HEK293 (cell line): ENCODE measurements at regions not wholly inside any gene's neighbourhood (a gene's known extent, or its start where the extent isn't known, plus 50 kb on each side); places are given as distances from the start of the nearest gene placed in this dataset.

Experiments used
- CTCF ChIA-PET: fragments of 350-600 bp; formaldehyde crosslinking; extraction: SDS; loops from one replicate; lab custom pipeline; 2021; ENCODE audit warnings: antibody characterized with exemption; lab: Yijun Ruan, JAX
- POLR2A ChIA-PET: fragments of 300-600 bp; formaldehyde crosslinking; extraction: SDS; loops from one replicate; lab custom pipeline; 2020; ENCODE audit warnings: antibody characterized with exemption, inconsistent platforms; lab: Yijun Ruan, JAX
- H3K27ac ChIP-seq: fragments of 200-500 bp; sonication (Bioruptor generic); 2 replicates; pipeline ENCODE4 v1.5.1; 2014; ENCODE audit warnings: low read depth, low read length, control low read depth, inconsistent platforms; ENCODE audit errors: extremely low read depth
- H3K36me3 ChIP-seq, 2 experiments: fragments of 200-500 bp in 1 of 2; sonication (Bioruptor generic) in 1 of 2; 1 replicate in 1 of 2; 2 replicates in 1 of 2; pipeline ENCODE4 v1.5.1; 2014 to 2017; ENCODE audit warnings: inconsistent platforms in 2 of 2, low read length in 2 of 2; ENCODE audit not compliant: control insufficient read depth in 2 of 2, insufficient read depth in 1 of 2
- H3K4me1 ChIP-seq: fragments of 200-500 bp; sonication (Bioruptor generic); 2 replicates; pipeline ENCODE4 v1.5.1; 2014; ENCODE audit warnings: mild to moderate bottlenecking, low read length, inconsistent platforms; ENCODE audit not compliant: control insufficient read depth, insufficient read depth
- H3K4me3 ChIP-seq: 2 replicates; pipeline ENCODE4 v1.5.1; 2011; ENCODE audit warnings: low read depth, mild to moderate bottlenecking, control low read depth, low read length, moderate library complexity
- H3K9me3 ChIP-seq: fragments of 200-500 bp; sonication (Bioruptor generic); 2 replicates; pipeline ENCODE4 v1.5.1; 2014; ENCODE audit warnings: low read depth, low read length, inconsistent platforms; ENCODE audit not compliant: control insufficient read depth, insufficient read depth
- BCL11A ChIP-seq: fragments of 450-650 bp; formaldehyde crosslinking; IDR thresholded peaks from 2 replicates; pipeline ENCODE4 v1.5.1; 2016; ENCODE audit warnings: low read depth, missing biosample characterization, missing genetic modification characterization
- GLI4 ChIP-seq: fragments of 450-650 bp; formaldehyde crosslinking; IDR thresholded peaks from 2 replicates; pipeline ENCODE4 v1.5.1; 2016; ENCODE audit warnings: missing biosample characterization, missing genetic modification characterization
- SALL2 ChIP-seq: fragments of 450-650 bp; formaldehyde crosslinking; IDR thresholded peaks from 2 replicates; pipeline ENCODE4 v1.5.0; 2017; ENCODE audit warnings: missing biosample characterization, mild to moderate bottlenecking, missing genetic modification characterization, borderline replicate concordance
- ZNF146 ChIP-seq: fragments of 450-650 bp; formaldehyde crosslinking; IDR thresholded peaks from 2 replicates; pipeline ENCODE4 v1.5.1; 2016; ENCODE audit warnings: missing biosample characterization, missing genetic modification characterization
- ZNF174 ChIP-seq: fragments of 450-650 bp; formaldehyde crosslinking; IDR thresholded peaks from 2 replicates; pipeline ENCODE4 v1.5.0; 2017; ENCODE audit warnings: missing biosample characterization, mild to moderate bottlenecking, missing genetic modification characterization
- ZNF175 ChIP-seq: fragments of 450-650 bp; formaldehyde crosslinking; IDR thresholded peaks from 2 replicates; pipeline ENCODE4 v1.5.1; 2016; ENCODE audit warnings: missing biosample characterization, missing genetic modification characterization
- ZNF2 ChIP-seq: fragments of 450-650 bp; formaldehyde crosslinking; IDR thresholded peaks from 2 replicates; pipeline ENCODE4 v1.5.1; 2016; ENCODE audit warnings: missing biosample characterization, missing genetic modification characterization
- ZNF223 ChIP-seq: fragments of 450-650 bp; formaldehyde crosslinking; IDR thresholded peaks from 2 replicates; pipeline ENCODE4 v1.5.1; 2016; ENCODE audit warnings: missing biosample characterization, missing genetic modification characterization
- ZNF239 ChIP-seq: fragments of 450-650 bp; formaldehyde crosslinking; IDR thresholded peaks from 2 replicates; pipeline ENCODE4 v1.5.1; 2016; ENCODE audit warnings: missing biosample characterization, missing genetic modification characterization
- ZNF510 ChIP-seq: fragments of 450-650 bp; formaldehyde crosslinking; IDR thresholded peaks from 2 replicates; pipeline ENCODE4 v1.5.1; 2018; ENCODE audit warnings: mild to moderate bottlenecking, missing genetic modification characterization, missing biosample characterization; ENCODE audit not compliant: insufficient replicate concordance
- ZNF514 ChIP-seq: fragments of 450-650 bp; formaldehyde crosslinking; IDR thresholded peaks from 2 replicates; pipeline ENCODE4 v1.5.1; 2016; ENCODE audit warnings: missing biosample characterization, missing genetic modification characterization
- ZNF560 ChIP-seq: fragments of 450-650 bp; formaldehyde crosslinking; IDR thresholded peaks from 2 replicates; pipeline ENCODE4 v1.5.1; 2017; ENCODE audit warnings: missing biosample characterization, missing genetic modification characterization, borderline replicate concordance
- ZNF610 ChIP-seq: fragments of 450-650 bp; formaldehyde crosslinking; IDR thresholded peaks from 2 replicates; pipeline ENCODE4 v1.5.1; 2016; ENCODE audit warnings: missing biosample characterization, missing genetic modification characterization, borderline replicate concordance
- ZNF664 ChIP-seq: fragments of 450-650 bp; formaldehyde crosslinking; IDR thresholded peaks from 2 replicates; pipeline ENCODE4 v1.5.1; 2016; ENCODE audit warnings: missing biosample characterization, missing genetic modification characterization
- ZNF776 ChIP-seq: fragments of 450-650 bp; formaldehyde crosslinking; IDR thresholded peaks from 2 replicates; pipeline ENCODE4 v1.5.0; 2017; ENCODE audit warnings: missing biosample characterization, missing genetic modification characterization, borderline replicate concordance
- ZNF785 ChIP-seq: fragments of 450-650 bp; formaldehyde crosslinking; IDR thresholded peaks from 2 replicates; pipeline ENCODE4 v1.5.1; 2016; ENCODE audit warnings: missing biosample characterization, missing genetic modification characterization
- ZNF791 ChIP-seq: fragments of 450-650 bp; formaldehyde crosslinking; IDR thresholded peaks from 2 replicates; pipeline ENCODE4 v1.5.1; 2016; ENCODE audit warnings: missing biosample characterization, missing genetic modification characterization
- ZNF792 ChIP-seq: fragments of 450-650 bp; formaldehyde crosslinking; IDR thresholded peaks from 2 replicates; pipeline ENCODE4 v1.5.1; 2016; ENCODE audit warnings: missing biosample characterization, missing genetic modification characterization
- TF ChIP-seq, protein P1 (sequence below): fragments of 450-650 bp; IDR thresholded peaks from 2 replicates; pipeline ENCODE4 v1.5.1; 2018; ENCODE audit warnings: missing biosample characterization, mild to moderate bottlenecking, missing genetic modification characterization
- TF ChIP-seq, protein P2 (sequence below): fragments of 450-650 bp; formaldehyde crosslinking; IDR thresholded peaks from 2 replicates; pipeline ENCODE4 v1.5.1; 2016; ENCODE audit warnings: missing biosample characterization, missing genetic modification characterization
- TF ChIP-seq, protein P3 (sequence below): fragments of 450-650 bp; formaldehyde crosslinking; IDR thresholded peaks from 2 replicates; pipeline ENCODE4 v1.5.1; 2016; ENCODE audit warnings: missing biosample characterization, missing genetic modification characterization, borderline replicate concordance
- TF ChIP-seq, protein P4 (sequence below): fragments of 450-650 bp; formaldehyde crosslinking; IDR thresholded peaks from 2 replicates; pipeline ENCODE4 v1.5.1; 2016; ENCODE audit warnings: missing biosample characterization, missing genetic modification characterization
- TF ChIP-seq, protein P5 (sequence below): IDR thresholded peaks from 2 replicates; pipeline ENCODE4 v1.6.1; 2011; ENCODE audit warnings: mild to moderate bottlenecking, low read depth, low read length, borderline replicate concordance
- TF ChIP-seq, protein P6 (sequence below): fragments of 450-650 bp; formaldehyde crosslinking; IDR thresholded peaks from 2 replicates; pipeline ENCODE4 v1.5.1; 2017; ENCODE audit warnings: missing biosample characterization, missing genetic modification characterization

DNA sequence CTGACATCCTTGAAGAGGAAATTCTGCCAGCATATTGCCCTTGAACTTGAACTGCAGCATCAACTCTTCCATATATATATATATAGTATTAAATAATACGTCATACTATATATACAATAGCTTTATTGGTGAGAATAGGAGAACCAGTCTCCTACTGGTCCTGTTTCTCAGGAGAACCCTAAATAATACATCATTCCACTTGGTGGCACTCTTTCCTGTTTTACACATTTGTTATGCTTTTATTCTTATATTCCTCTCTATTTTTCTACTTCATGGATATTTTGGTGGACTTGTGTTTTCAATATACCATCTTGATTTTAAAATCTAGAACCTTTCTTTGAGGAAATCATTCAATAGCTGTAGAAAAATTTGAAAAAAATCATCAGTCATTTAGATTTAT is 193.3 kb downstream of the TRPC6 start:
- H3K4me3 ChIP-seq, result no peak overlapping the region
- TF ChIP-seq ZNF776 (tag by site-specific recombination), result no peak
- TF ChIP-seq, protein P1, sequence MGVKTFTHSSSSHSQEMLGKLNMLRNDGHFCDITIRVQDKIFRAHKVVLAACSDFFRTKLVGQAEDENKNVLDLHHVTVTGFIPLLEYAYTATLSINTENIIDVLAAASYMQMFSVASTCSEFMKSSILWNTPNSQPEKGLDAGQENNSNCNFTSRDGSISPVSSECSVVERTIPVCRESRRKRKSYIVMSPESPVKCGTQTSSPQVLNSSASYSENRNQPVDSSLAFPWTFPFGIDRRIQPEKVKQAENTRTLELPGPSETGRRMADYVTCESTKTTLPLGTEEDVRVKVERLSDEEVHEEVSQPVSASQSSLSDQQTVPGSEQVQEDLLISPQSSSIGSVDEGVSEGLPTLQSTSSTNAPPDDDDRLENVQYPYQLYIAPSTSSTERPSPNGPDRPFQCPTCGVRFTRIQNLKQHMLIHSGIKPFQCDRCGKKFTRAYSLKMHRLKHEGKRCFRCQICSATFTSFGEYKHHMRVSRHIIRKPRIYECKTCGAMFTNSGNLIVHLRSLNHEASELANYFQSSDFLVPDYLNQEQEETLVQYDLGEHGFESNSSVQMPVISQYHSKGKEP (tag by site-specific recombination), result no peak
- no peak for TF ChIP-seq ZNF791 (tag by site-specific recombination)
- TF ChIP-seq ZNF792 (tag by site-specific recombination), result no peak
- no peak for TF ChIP-seq ZNF514 (tag by site-specific recombination)
- no peak for TF ChIP-seq ZNF664 (tag by site-specific recombination)
- no peak for TF ChIP-seq ZNF146 (tag by site-specific recombination)
- no peak for TF ChIP-seq ZNF510 (tag by site-specific recombination)
- TF ChIP-seq ZNF223 (tag by site-specific recombination), result no peak
- no peak for TF ChIP-seq GLI4 (tag by site-specific recombination)
- no peak for TF ChIP-seq BCL11A
- TF ChIP-seq, protein P2, sequence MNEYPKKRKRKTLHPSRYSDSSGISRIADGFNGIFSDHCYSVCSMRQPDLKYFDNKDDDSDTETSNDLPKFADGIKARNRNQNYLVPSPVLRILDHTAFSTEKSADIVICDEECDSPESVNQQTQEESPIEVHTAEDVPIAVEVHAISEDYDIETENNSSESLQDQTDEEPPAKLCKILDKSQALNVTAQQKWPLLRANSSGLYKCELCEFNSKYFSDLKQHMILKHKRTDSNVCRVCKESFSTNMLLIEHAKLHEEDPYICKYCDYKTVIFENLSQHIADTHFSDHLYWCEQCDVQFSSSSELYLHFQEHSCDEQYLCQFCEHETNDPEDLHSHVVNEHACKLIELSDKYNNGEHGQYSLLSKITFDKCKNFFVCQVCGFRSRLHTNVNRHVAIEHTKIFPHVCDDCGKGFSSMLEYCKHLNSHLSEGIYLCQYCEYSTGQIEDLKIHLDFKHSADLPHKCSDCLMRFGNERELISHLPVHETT, result no peak
- TF ChIP-seq, all 188 proteins: peak for 0
- Histone ChIP-seq H3K9me3 (no peaks in the 10 kb centered on the region), H3K36me3 (no peaks in the 10 kb centered on the region), H3K4me1 (no peaks in the 10 kb centered on the region), H3K27ac (no peak overlapping the region)
- POLR2A ChIA-PET, result no interaction called here
- CTCF ChIA-PET, result interaction anchor here (0.6 to 3.9 kb wide), 6 partner anchors 9 to 375 kb away, joined by 3 to 10 read pairs (median 4); no protein-coding TSS in a partner anchor

DNA sequence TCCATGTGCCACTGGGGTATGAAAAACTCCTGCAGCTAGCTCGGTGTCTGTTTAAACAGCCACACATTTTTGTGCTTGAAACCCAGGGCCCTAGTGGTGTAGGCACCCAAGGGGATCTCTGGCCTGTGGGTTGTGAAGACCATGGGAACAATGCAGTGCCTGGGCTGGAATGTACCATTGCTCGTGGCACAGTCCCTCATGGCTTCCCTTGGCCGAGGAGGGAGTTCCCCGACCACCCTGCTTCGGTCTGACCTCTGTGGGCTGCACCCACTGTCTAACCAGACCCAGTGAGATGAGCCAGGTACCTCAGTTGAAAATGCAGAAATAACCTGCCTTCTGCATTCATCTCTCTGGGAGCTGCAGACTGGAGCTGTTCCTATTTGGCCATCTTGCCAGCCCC is 214.0 kb downstream of the TRPC6 start:
- no peak overlapping the region for H3K4me3 ChIP-seq
- H3K9me3 ChIP-seq, result no peaks in the 10 kb centered on the region
- CTCF ChIA-PET, result interaction anchor here (0.7 kb wide), 1 partner anchor 1161 kb away, joined by 3 read pairs; the partner anchor contains the start of gene MMP7
- H3K27ac ChIP-seq, result no peak overlapping the region
- POLR2A ChIA-PET, result no interaction called here
- no peaks in the 10 kb centered on the region for H3K4me1 ChIP-seq
- H3K36me3 ChIP-seq, result no peaks in the 10 kb centered on the region
- TF ChIP-seq ZNF239 (tag by site-specific recombination) (no peak), ZNF785 (no peak), ZNF2 (tag by site-specific recombination) (no peak), ZNF610 (tag by site-specific recombination) (no peak), ZNF560 (tag by site-specific recombination) (no peak), ZNF175 (no peak), ZNF174 (tag by site-specific recombination) (no peak), SALL2 (tag by site-specific recombination) (no peak)
- TF ChIP-seq, protein P3, sequence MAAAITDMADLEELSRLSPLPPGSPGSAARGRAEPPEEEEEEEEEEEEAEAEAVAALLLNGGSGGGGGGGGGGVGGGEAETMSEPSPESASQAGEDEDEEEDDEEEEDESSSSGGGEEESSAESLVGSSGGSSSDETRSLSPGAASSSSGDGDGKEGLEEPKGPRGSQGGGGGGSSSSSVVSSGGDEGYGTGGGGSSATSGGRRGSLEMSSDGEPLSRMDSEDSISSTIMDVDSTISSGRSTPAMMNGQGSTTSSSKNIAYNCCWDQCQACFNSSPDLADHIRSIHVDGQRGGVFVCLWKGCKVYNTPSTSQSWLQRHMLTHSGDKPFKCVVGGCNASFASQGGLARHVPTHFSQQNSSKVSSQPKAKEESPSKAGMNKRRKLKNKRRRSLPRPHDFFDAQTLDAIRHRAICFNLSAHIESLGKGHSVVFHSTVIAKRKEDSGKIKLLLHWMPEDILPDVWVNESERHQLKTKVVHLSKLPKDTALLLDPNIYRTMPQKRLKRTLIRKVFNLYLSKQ (tag by site-specific recombination), result no peak
- TF ChIP-seq, protein P4, sequence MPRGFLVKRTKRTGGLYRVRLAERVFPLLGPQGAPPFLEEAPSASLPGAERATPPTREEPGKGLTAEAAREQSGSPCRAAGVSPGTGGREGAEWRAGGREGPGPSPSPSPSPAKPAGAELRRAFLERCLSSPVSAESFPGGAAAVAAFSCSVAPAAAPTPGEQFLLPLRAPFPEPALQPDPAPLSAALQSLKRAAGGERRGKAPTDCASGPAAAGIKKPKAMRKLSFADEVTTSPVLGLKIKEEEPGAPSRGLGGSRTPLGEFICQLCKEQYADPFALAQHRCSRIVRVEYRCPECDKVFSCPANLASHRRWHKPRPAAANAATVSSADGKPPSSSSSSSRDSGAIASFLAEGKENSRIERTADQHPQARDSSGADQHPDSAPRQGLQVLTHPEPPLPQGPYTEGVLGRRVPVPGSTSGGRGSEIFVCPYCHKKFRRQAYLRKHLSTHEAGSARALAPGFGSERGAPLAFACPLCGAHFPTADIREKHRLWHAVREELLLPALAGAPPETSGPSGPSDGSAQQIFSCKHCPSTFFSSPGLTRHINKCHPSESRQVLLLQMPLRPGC (tag by site-specific recombination), result no peak
- TF ChIP-seq, protein P5, sequence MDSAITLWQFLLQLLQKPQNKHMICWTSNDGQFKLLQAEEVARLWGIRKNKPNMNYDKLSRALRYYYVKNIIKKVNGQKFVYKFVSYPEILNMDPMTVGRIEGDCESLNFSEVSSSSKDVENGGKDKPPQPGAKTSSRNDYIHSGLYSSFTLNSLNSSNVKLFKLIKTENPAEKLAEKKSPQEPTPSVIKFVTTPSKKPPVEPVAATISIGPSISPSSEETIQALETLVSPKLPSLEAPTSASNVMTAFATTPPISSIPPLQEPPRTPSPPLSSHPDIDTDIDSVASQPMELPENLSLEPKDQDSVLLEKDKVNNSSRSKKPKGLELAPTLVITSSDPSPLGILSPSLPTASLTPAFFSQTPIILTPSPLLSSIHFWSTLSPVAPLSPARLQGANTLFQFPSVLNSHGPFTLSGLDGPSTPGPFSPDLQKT, result no peak
- TF ChIP-seq, protein P6, sequence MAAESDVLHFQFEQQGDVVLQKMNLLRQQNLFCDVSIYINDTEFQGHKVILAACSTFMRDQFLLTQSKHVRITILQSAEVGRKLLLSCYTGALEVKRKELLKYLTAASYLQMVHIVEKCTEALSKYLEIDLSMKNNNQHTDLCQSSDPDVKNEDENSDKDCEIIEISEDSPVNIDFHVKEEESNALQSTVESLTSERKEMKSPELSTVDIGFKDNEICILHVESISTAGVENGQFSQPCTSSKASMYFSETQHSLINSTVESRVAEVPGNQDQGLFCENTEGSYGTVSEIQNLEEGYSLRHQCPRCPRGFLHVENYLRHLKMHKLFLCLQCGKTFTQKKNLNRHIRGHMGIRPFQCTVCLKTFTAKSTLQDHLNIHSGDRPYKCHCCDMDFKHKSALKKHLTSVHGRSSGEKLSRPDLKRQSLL, result no peak
- TF ChIP-seq, protein P1 (tag by site-specific recombination), result no peak
